WTC11 (cell line): ENCODE measurements at regions not wholly inside any gene's neighbourhood (a gene's known extent, or its start where the extent isn't known, plus 50 kb on each side); places are given as distances from the start of the nearest gene placed in this dataset.

Source experiments
- ATAC-seq: fragments of 200-7000 bp; cut with Tn5 transposase; 2 replicates; pipeline ENCODE4 v1.10.0; 2021; ENCODE audit warnings: mild to moderate bottlenecking, moderate library complexity
- CTCF ChIA-PET: fragments of 300-600 bp; sonication (Branson Sonifier 250); formaldehyde crosslinking; loops from one replicate; lab custom pipeline; 2021; ENCODE audit warnings: antibody characterized with exemption; lab: Charles Lee
- POLR2A ChIA-PET: fragments of 350-600 bp; sonication (Branson Sonifier 250); formaldehyde crosslinking; loops from one replicate; lab custom pipeline; 2021; ENCODE audit warnings: antibody characterized with exemption; lab: Charles Lee
- DNase-seq: peaks from one replicate; pipeline ENCODE4 v3.0.0; 2021; ENCODE audit warnings: low spot score
- H3K27ac Mint-ChIP-seq: 2 replicates; pipeline ENCODE4 v1.8.0; 2021; ENCODE audit warnings: mixed read lengths
- H3K27me3 Mint-ChIP-seq: 2 replicates; pipeline ENCODE4 v1.8.0; 2021; ENCODE audit warnings: low read depth, mild to moderate bottlenecking, moderate library complexity, mixed read lengths
- H3K36me3 Mint-ChIP-seq: 2 replicates; pipeline ENCODE4 v1.8.0; 2021; ENCODE audit warnings: mixed read lengths
- H3K4me1 Mint-ChIP-seq: 2 replicates; pipeline ENCODE4 v1.8.0; 2022; ENCODE audit warnings: mixed read lengths
- H3K4me3 Mint-ChIP-seq: 2 replicates; pipeline ENCODE4 v1.8.0; 2021; ENCODE audit warnings: mild to moderate bottlenecking, moderate library complexity, mixed read lengths
- H3K9me3 Mint-ChIP-seq: 2 replicates; pipeline ENCODE4 v1.8.0; 2021; ENCODE audit warnings: mixed read lengths
- FOXJ3 ChIP-seq: sonication (generic); formaldehyde crosslinking; IDR thresholded peaks from 2 replicates; pipeline ENCODE4 v1.9.0; 2021; ENCODE audit warnings: missing genetic modification reagents, mild to moderate bottlenecking, borderline replicate concordance
- FOXP1 ChIP-seq: sonication (generic); formaldehyde crosslinking; IDR thresholded peaks from 2 replicates; pipeline ENCODE4 v1.8.0; 2022; ENCODE audit warnings: missing genetic modification reagents, mild to moderate bottlenecking, moderate library complexity, borderline replicate concordance
- IRF2 ChIP-seq: sonication (generic); formaldehyde crosslinking; IDR thresholded peaks from 2 replicates; pipeline ENCODE4 v1.8.0; 2022; ENCODE audit warnings: low read depth, missing genetic modification reagents, borderline replicate concordance
- KAT7 ChIP-seq: sonication (generic); formaldehyde crosslinking; IDR thresholded peaks from 2 replicates; pipeline ENCODE4 v1.8.1; 2023; ENCODE audit warnings: missing genetic modification reagents, mild to moderate bottlenecking, borderline replicate concordance
- NFE2L1 ChIP-seq: sonication (generic); formaldehyde crosslinking; IDR thresholded peaks from 2 replicates; pipeline ENCODE4 v1.8.1; 2023; ENCODE audit warnings: missing genetic modification reagents
- RORB ChIP-seq: fragments of 250-450 bp; sonication (Bioruptor Pico); IDR thresholded peaks from 2 replicates; pipeline ENCODE4 v1.9.0; 2021; ENCODE audit warnings: mild to moderate bottlenecking
- SMAD4 ChIP-seq: sonication (generic); formaldehyde crosslinking; IDR thresholded peaks from 2 replicates; pipeline ENCODE4 v1.8.0; 2022; ENCODE audit warnings: mild to moderate bottlenecking, missing genetic modification reagents
- SOX15 ChIP-seq: fragments of 250-450 bp; sonication (Bioruptor Pico); IDR thresholded peaks from 2 replicates; pipeline ENCODE4 v1.9.0; 2021; ENCODE audit warnings: mild to moderate bottlenecking
- TEAD4 ChIP-seq: sonication (generic); formaldehyde crosslinking; IDR thresholded peaks from 2 replicates; pipeline ENCODE4 v1.8.0; 2022; ENCODE audit warnings: mild to moderate bottlenecking, missing genetic modification reagents
- ZBTB21 ChIP-seq: sonication (generic); formaldehyde crosslinking; IDR thresholded peaks from 2 replicates; pipeline ENCODE4 v1.8.1; 2023; ENCODE audit warnings: mild to moderate bottlenecking, missing genetic modification reagents, borderline replicate concordance
- ZNF138 ChIP-seq: sonication (generic); formaldehyde crosslinking; conservative IDR thresholded peaks from 2 replicates; pipeline ENCODE4 v1.8.1; 2022; ENCODE audit warnings: mild to moderate bottlenecking, moderate library complexity, missing genetic modification reagents
- ZNF219 ChIP-seq: sonication (generic); formaldehyde crosslinking; IDR thresholded peaks from 2 replicates; pipeline ENCODE4 v1.8.0; 2023; ENCODE audit warnings: missing genetic modification reagents, mild to moderate bottlenecking, borderline replicate concordance
- ZNF232 ChIP-seq: sonication (generic); formaldehyde crosslinking; IDR thresholded peaks from 2 replicates; pipeline ENCODE4 v1.8.0; 2022; ENCODE audit warnings: mild to moderate bottlenecking, missing genetic modification reagents
- ZNF396 ChIP-seq: fragments of 250-450 bp; sonication (Bioruptor Pico); IDR thresholded peaks from 2 replicates; pipeline ENCODE4 v1.8.0; 2021; ENCODE audit warnings: mild to moderate bottlenecking, moderate library complexity, borderline replicate concordance
- TF ChIP-seq, protein P1 (sequence below): sonication (generic); formaldehyde crosslinking; conservative IDR thresholded peaks from 2 replicates; pipeline ENCODE4 v1.8.1; 2023; ENCODE audit warnings: mild to moderate bottlenecking, low read depth, missing genetic modification reagents, moderate library complexity
- TF ChIP-seq, protein P2 (sequence below): sonication (generic); formaldehyde crosslinking; IDR thresholded peaks from 2 replicates; pipeline ENCODE4 v1.8.0; 2022; ENCODE audit warnings: mild to moderate bottlenecking, missing genetic modification reagents
- TF ChIP-seq, protein P3 (sequence below): sonication (generic); formaldehyde crosslinking; IDR thresholded peaks from 2 replicates; pipeline ENCODE4 v1.8.0; 2022; ENCODE audit warnings: mild to moderate bottlenecking, missing genetic modification reagents
- TF ChIP-seq, protein P4 (sequence below): fragments of 250-450 bp; sonication (Bioruptor Pico); IDR thresholded peaks from 2 replicates; pipeline ENCODE4 v1.9.0; 2021; ENCODE audit warnings: mild to moderate bottlenecking, borderline replicate concordance
- TF ChIP-seq, protein P5 (sequence below): fragments of 250-450 bp; sonication (Bioruptor Pico); IDR thresholded peaks from 2 replicates; pipeline ENCODE4 v1.9.0; 2021; ENCODE audit warnings: moderate library complexity, mild to moderate bottlenecking, inconsistent platforms, borderline replicate concordance
- TF ChIP-seq, protein P6 (sequence below): sonication (generic); formaldehyde crosslinking; IDR thresholded peaks from 2 replicates; pipeline ENCODE4 v1.8.0; 2023; ENCODE audit warnings: missing genetic modification reagents

GRCh38 chr10:113469796-113470195 lies 83.1 kb upstream of the HABP2 start (continued):
- TF ChIP-seq, protein P1, sequence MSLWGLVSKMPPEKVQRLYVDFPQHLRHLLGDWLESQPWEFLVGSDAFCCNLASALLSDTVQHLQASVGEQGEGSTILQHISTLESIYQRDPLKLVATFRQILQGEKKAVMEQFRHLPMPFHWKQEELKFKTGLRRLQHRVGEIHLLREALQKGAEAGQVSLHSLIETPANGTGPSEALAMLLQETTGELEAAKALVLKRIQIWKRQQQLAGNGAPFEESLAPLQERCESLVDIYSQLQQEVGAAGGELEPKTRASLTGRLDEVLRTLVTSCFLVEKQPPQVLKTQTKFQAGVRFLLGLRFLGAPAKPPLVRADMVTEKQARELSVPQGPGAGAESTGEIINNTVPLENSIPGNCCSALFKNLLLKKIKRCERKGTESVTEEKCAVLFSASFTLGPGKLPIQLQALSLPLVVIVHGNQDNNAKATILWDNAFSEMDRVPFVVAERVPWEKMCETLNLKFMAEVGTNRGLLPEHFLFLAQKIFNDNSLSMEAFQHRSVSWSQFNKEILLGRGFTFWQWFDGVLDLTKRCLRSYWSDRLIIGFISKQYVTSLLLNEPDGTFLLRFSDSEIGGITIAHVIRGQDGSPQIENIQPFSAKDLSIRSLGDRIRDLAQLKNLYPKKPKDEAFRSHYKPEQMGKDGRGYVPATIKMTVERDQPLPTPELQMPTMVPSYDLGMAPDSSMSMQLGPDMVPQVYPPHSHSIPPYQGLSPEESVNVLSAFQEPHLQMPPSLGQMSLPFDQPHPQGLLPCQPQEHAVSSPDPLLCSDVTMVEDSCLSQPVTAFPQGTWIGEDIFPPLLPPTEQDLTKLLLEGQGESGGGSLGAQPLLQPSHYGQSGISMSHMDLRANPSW (CRISPR knock-in tag) = no peak
- TF ChIP-seq NFE2L1 (CRISPR knock-in tag) (no peak), ZNF138 (no peak), ZBTB21 (CRISPR knock-in tag) (no peak), SMAD4 (no peak)

DNA sequence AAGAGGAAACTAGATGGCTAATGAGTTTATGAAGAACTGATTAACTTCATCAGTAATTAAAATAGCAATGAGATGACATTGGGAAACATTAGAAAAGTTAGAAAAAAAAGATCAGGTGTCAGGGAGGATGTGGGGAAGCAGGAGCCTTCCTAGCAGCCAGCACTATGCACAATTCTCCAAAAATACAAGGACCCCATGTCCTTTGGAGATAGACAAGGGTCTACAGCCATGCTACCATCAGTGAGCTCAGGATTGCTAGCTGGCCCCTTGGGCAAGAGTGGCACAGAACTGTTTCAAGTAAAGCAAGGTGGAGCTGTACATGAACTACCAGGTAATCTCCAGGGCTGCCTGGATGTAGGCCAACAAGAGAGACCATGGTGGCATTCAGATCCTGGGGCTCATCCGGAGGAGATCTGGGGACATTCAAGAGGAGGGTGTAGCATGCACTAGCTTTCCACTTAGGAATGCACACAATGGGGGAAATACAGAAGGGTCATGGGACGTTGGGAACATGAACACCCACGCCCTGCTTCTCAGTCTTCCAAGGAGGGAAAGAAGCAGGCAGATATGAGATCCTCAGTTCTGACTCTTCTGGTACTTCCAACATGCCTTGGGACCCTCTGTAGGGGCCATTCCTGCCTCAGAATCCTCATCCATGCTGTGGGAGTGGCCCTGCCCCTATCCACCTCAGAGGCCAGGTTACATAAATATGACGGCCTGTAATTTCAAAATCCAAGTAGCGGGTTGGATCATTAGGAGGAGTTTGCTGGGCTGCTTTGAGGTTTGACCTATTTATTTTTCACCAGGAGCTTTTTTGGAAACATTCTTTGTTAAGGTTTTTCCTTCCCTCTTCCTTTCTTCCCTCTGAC lies 82.2 kb upstream of the HABP2 start:
- H3K27me3 Mint-ChIP-seq = peaks cover 3% of the 10 kb centered on the region; the same call in 1 of the 2 replicates
- ChIA-PET CTCF (interaction anchor here (0.7 to 1.5 kb wide), 2 partner anchors 86 to 93 kb away, joined by 3 to 4 read pairs; no protein-coding TSS in a partner anchor), POLR2A (no interaction called here)
- no peak overlapping the region for H3K27ac Mint-ChIP-seq
- peaks cover 6% of the 10 kb centered on the region; the same call in 1 of the 2 replicates for H3K4me1 Mint-ChIP-seq
- H3K36me3 Mint-ChIP-seq = no peaks in the 10 kb centered on the region
- no peaks in the 10 kb centered on the region for H3K9me3 Mint-ChIP-seq
- DNase-seq (no peak), ATAC-seq (no peak)
- TF ChIP-seq ZNF396 (CRISPR knock-in tag) (no peak), ZNF232 (no peak), KAT7 (CRISPR knock-in tag) (no peak), IRF2 (CRISPR knock-in tag) (no peak), FOXJ3 (no peak), TEAD4 (CRISPR knock-in tag) (no peak), ZNF219 (CRISPR knock-in tag) (no peak), SOX15 (no peak), RORB (CRISPR knock-in tag) (no peak), FOXP1 (CRISPR knock-in tag) (no peak), ZBTB21 (CRISPR knock-in tag) (no peak)
- TF ChIP-seq, protein P2, sequence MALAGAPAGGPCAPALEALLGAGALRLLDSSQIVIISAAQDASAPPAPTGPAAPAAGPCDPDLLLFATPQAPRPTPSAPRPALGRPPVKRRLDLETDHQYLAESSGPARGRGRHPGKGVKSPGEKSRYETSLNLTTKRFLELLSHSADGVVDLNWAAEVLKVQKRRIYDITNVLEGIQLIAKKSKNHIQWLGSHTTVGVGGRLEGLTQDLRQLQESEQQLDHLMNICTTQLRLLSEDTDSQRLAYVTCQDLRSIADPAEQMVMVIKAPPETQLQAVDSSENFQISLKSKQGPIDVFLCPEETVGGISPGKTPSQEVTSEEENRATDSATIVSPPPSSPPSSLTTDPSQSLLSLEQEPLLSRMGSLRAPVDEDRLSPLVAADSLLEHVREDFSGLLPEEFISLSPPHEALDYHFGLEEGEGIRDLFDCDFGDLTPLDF (CRISPR knock-in tag) = no peak
- TF ChIP-seq, protein P3, sequence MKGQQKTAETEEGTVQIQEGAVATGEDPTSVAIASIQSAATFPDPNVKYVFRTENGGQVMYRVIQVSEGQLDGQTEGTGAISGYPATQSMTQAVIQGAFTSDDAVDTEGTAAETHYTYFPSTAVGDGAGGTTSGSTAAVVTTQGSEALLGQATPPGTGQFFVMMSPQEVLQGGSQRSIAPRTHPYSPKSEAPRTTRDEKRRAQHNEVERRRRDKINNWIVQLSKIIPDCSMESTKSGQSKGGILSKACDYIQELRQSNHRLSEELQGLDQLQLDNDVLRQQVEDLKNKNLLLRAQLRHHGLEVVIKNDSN (CRISPR knock-in tag) = no peak
- TF ChIP-seq, protein P4, sequence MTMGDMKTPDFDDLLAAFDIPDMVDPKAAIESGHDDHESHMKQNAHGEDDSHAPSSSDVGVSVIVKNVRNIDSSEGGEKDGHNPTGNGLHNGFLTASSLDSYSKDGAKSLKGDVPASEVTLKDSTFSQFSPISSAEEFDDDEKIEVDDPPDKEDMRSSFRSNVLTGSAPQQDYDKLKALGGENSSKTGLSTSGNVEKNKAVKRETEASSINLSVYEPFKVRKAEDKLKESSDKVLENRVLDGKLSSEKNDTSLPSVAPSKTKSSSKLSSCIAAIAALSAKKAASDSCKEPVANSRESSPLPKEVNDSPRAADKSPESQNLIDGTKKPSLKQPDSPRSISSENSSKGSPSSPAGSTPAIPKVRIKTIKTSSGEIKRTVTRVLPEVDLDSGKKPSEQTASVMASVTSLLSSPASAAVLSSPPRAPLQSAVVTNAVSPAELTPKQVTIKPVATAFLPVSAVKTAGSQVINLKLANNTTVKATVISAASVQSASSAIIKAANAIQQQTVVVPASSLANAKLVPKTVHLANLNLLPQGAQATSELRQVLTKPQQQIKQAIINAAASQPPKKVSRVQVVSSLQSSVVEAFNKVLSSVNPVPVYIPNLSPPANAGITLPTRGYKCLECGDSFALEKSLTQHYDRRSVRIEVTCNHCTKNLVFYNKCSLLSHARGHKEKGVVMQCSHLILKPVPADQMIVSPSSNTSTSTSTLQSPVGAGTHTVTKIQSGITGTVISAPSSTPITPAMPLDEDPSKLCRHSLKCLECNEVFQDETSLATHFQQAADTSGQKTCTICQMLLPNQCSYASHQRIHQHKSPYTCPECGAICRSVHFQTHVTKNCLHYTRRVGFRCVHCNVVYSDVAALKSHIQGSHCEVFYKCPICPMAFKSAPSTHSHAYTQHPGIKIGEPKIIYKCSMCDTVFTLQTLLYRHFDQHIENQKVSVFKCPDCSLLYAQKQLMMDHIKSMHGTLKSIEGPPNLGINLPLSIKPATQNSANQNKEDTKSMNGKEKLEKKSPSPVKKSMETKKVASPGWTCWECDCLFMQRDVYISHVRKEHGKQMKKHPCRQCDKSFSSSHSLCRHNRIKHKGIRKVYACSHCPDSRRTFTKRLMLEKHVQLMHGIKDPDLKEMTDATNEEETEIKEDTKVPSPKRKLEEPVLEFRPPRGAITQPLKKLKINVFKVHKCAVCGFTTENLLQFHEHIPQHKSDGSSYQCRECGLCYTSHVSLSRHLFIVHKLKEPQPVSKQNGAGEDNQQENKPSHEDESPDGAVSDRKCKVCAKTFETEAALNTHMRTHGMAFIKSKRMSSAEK (CRISPR knock-in tag) = no peak
- TF ChIP-seq, protein P5, sequence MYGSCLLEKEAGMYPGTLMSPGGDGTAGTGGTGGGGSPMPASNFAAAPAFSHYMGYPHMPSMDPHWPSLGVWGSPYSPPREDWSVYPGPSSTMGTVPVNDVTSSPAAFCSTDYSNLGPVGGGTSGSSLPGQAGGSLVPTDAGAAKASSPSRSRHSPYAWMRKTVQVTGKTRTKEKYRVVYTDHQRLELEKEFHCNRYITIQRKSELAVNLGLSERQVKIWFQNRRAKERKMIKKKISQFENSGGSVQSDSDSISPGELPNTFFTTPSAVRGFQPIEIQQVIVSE (CRISPR knock-in tag) = no peak
- TF ChIP-seq, protein P6, sequence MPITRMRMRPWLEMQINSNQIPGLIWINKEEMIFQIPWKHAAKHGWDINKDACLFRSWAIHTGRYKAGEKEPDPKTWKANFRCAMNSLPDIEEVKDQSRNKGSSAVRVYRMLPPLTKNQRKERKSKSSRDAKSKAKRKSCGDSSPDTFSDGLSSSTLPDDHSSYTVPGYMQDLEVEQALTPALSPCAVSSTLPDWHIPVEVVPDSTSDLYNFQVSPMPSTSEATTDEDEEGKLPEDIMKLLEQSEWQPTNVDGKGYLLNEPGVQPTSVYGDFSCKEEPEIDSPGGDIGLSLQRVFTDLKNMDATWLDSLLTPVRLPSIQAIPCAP (CRISPR knock-in tag) = no peak
- H3K4me3 Mint-ChIP-seq = no peak overlapping the region
